ENCODE measurements at regions not wholly inside any gene's neighbourhood (a gene's known extent, or its start where the extent isn't known, plus 50 kb on each side); places are given as distances from the start of the nearest gene placed in this dataset.
"Not testable (repeated sequence)": the region's sequence is repeated elsewhere in the genome, so short reads cannot be mapped to it uniquely, and the experiment has no call there.

GRCh38 chr5:143634689-143635088 lies 177.3 kb upstream of the HMHB1 start:
- Histone ChIP-seq H3K36me3 (no peaks in the 10 kb centered on the region), H3K27ac (peak overlapping the region; percentile 31), H3K9me3 (no peaks in the 10 kb centered on the region), H3K4me1 (no peaks in the 10 kb centered on the region), H3K4me3 (no peak overlapping the region), H3K27me3 (no peaks in the 10 kb centered on the region)
- DNase-seq (no peak), ATAC-seq (no peak)
- intact Hi-C loops (cut with DNase I) = no loop called here
- TF ChIP-seq CTCF (IDR thresholded peaks at IDR 0.05) = no peak

- ATAC-seq = peak; percentile 91
Measured at GRCh38 chr5:143629871-143630659, 181.9 kb upstream of the HMHB1 start.

GRCh38 chr5:143625048-143625447 lies 186.9 kb upstream of the HMHB1 start:
- not testable (repeated sequence) for ATAC-seq

More at GRCh38 chr5:143629871-143630659, 181.9 kb upstream of the HMHB1 start:
- no peaks in the 10 kb centered on the region for H3K9me3 ChIP-seq
- H3K36me3 ChIP-seq = no peaks in the 10 kb centered on the region
- H3K27me3 ChIP-seq = no peaks in the 10 kb centered on the region
- TF ChIP-seq CTCF (IDR thresholded peaks at IDR 0.05) = no peak
- no peak overlapping the region for H3K4me3 ChIP-seq
- intact Hi-C loops (cut with DNase I) = no loop called here
- H3K27ac ChIP-seq = no peak overlapping the region
- peaks cover 4% of the 10 kb centered on the region for H3K4me1 ChIP-seq
- DNase-seq = no peak

GRCh38 chr5:143624465-143624864 lies 187.5 kb upstream of the HMHB1 start:
- DNase-seq (no peak), ATAC-seq (no peak)
- no peaks in the 10 kb centered on the region for H3K27me3 ChIP-seq
- no peaks in the 10 kb centered on the region for H3K9me3 ChIP-seq
- intact Hi-C loops (cut with DNase I) = no loop called here
- no peak overlapping the region for H3K4me3 ChIP-seq
- H3K27ac ChIP-seq = no peak overlapping the region
- H3K4me1 ChIP-seq = peaks cover 3% of the 10 kb centered on the region
- no peak for TF ChIP-seq CTCF (IDR thresholded peaks at IDR 0.05)
- no peaks in the 10 kb centered on the region for H3K36me3 ChIP-seq

More at GRCh38 chr5:143625048-143625447, 186.9 kb upstream of the HMHB1 start:
- intact Hi-C loops (cut with DNase I); H3K27ac ChIP-seq; DNase-seq; H3K4me3 ChIP-seq; H3K27me3 ChIP-seq; H3K9me3 ChIP-seq; H3K36me3 ChIP-seq; H3K4me1 ChIP-seq: not testable (repeated sequence)

DNA sequence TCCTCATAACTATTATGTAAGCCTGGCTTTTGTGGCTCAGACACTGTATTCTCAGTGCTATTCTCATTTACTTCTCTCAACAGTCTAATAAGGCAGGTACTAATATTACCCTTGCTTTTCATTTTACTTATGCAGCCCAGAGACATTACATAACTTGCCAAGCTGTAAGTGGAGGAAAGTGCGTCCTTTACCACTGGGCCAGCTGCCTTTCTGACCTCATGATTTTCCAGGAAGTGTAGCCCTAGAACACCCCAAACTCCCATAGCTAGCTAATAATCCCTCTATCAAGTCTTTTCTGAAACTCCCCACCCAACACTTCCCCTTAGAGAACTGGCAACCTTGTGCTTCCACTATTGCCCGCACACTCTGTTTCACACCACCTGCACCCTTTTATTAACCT lies 192.9 kb upstream of the HMHB1 start:
- Histone ChIP-seq H3K27ac (no peak overlapping the region), H3K4me3 (no peak overlapping the region), H3K27me3 (no peaks in the 10 kb centered on the region), H3K36me3 (no peaks in the 10 kb centered on the region), H3K4me1 (no peaks in the 10 kb centered on the region), H3K9me3 (no peaks in the 10 kb centered on the region)
- intact Hi-C loops (cut with DNase I) = no loop called here
- no peak for DNase-seq
- no peak for TF ChIP-seq CTCF (IDR thresholded peaks at IDR 0.05)
- ATAC-seq = peak; percentile 91

- Histone ChIP-seq H3K27ac (no peak overlapping the region), H3K9me3 (no peaks in the 10 kb centered on the region), H3K4me3 (no peak overlapping the region), H3K36me3 (no peaks in the 10 kb centered on the region), H3K4me1 (no peaks in the 10 kb centered on the region), H3K27me3 (no peaks in the 10 kb centered on the region)
- intact Hi-C loops (cut with DNase I) = no loop called here
- ATAC-seq (no peak), DNase-seq (no peak)
- TF ChIP-seq CTCF (IDR thresholded peaks at IDR 0.05) = no peak
Measured at GRCh38 chr5:143618141-143618540, 193.8 kb upstream of the HMHB1 start.

Data from upper lobe of right lung (tissue), 1 donor.